SK-N-MC (cell line): ENCODE measurements at regions not wholly inside any gene's neighbourhood (a gene's known extent, or its start where the extent isn't known, plus 50 kb on each side); places are given as distances from the start of the nearest gene placed in this dataset.

Experiments used
- EZH2 ChIP-seq: fragments of 200-600 bp; sonication (generic); IDR thresholded peaks from one replicate; pipeline ENCODE4 v1.6.1; 2017; ENCODE audit warnings: antibody characterized with exemption
- POLR2AphosphoS5 ChIP-seq: IDR thresholded peaks from 2 replicates; pipeline ENCODE4 v1.6.1; 2012; ENCODE audit warnings: mild to moderate bottlenecking, low read depth, low read length, borderline replicate concordance

DNA sequence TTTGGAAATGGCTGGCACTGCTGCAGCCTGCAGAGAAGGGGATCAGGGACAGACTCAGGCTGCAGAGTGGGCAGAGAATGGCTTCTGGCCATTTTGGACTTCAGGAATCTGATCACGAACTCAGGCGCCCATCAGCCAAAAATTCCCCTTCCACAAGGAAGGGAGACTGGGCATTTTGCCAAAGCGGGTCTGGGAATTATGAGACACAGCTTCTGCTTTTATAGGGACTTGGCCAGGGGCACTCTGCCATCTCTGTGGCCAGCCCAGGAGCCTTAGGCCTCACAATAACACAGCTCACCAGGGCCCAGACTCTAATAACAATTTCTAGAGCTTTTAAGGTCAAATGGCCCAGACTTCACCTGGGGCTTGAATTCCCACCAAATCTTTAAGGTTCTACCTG is 74.7 kb downstream of the CHST1 start:
- no peak for TF ChIP-seq EZH2
- no peak for TF ChIP-seq POLR2AphosphoS5
